ENCODE measurements at regions not wholly inside any gene's neighbourhood (a gene's known extent, or its start where the extent isn't known, plus 50 kb on each side); places are given as distances from the start of the nearest gene placed in this dataset.
A peak's percentile ranks its signal among the peaks of the same experiment; 100 is the strongest.
"Not testable (repeated sequence)": the region's sequence is repeated elsewhere in the genome, so short reads cannot be mapped to it uniquely, and the experiment has no call there.

DNA sequence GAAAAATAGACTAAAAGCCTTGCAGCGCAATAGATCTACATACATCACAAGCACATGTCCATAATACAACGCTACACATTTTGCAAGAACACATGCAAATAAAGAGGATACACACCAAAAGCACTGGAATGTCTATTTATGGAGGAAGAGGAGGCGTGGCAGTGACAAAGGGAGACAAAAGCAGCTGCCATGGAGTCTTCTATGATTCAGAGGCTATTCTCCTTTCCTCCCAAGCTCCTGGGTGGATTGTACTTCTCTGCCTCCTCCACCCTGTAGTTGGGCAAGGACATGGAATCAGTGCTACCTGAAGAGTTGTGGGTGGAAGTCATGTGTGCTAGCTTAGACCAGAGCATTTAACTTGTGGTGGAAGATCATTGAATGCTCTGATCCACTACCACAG lies 57.9 kb upstream of the ABHD2 start:
- no peak overlapping the region for H3K4me2 ChIP-seq
- WGBS (ENCODE audit: missing lambda C conversion rate): 56% methylated on average over 3 of the region's 3 CpGs
- FAIRE-seq (no peak), ATAC-seq (peak; percentile 40 to 44; a peak in 3 of 6 replicates), DNase-seq (ENCODE audit: low read depth in 1 of 2, low spot score in 1 of 2) (no peak)
- H3K4me1 ChIP-seq: no peaks in the 10 kb centered on the region
- no peak overlapping the region for H3K4me3 ChIP-seq
- TF ChIP-seq FOXS1 (CRISPR knock-in tag; IDR thresholded peaks at IDR 0.05): no peak
- TF ChIP-seq RCOR1 (IDR thresholded peaks at IDR 0.05; ENCODE audit: low read depth, low read length): no peak
- TF ChIP-seq EP300 (IDR thresholded peaks at IDR 0.05): no peak
- TF ChIP-seq, protein P1, sequence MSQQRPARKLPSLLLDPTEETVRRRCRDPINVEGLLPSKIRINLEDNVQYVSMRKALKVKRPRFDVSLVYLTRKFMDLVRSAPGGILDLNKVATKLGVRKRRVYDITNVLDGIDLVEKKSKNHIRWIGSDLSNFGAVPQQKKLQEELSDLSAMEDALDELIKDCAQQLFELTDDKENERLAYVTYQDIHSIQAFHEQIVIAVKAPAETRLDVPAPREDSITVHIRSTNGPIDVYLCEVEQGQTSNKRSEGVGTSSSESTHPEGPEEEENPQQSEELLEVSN (IDR thresholded peaks at IDR 0.05; ENCODE audit: borderline replicate concordance, low read depth): no peak
- no peak for TF ChIP-seq HOXB13 (CRISPR knock-in tag; IDR thresholded peaks at IDR 0.05; ENCODE audit: low read depth)
- no peak for TF ChIP-seq RAD21 (conservative IDR thresholded peaks at IDR 0.05 in 1 of 2, IDR thresholded peaks at IDR 0.05 in 1 of 2)
- no peak for TF ChIP-seq FOSB (CRISPR knock-in tag; IDR thresholded peaks at IDR 0.05)
- no peak for TF ChIP-seq ZC3H11A (IDR thresholded peaks at IDR 0.05)
- no peak for TF ChIP-seq NFE2L2 (conservative IDR thresholded peaks at IDR 0.05; ENCODE audit: low read length)
- TF ChIP-seq ESRRA (IDR thresholded peaks at IDR 0.05; ENCODE audit: borderline replicate concordance, low read length): no peak
- no peak for TF ChIP-seq PHF8 (IDR thresholded peaks at IDR 0.05; ENCODE audit: borderline replicate concordance, low read depth)
- no peak for TF ChIP-seq SREBF2 (IDR thresholded peaks at IDR 0.05)
- TF ChIP-seq, protein P2, sequence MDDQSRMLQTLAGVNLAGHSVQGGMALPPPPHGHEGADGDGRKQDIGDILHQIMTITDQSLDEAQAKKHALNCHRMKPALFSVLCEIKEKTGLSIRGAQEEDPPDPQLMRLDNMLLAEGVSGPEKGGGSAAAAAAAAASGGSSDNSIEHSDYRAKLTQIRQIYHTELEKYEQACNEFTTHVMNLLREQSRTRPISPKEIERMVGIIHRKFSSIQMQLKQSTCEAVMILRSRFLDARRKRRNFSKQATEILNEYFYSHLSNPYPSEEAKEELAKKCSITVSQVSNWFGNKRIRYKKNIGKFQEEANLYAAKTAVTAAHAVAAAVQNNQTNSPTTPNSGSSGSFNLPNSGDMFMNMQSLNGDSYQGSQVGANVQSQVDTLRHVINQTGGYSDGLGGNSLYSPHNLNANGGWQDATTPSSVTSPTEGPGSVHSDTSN (IDR thresholded peaks at IDR 0.05): no peak
- POLR2A ChIA-PET: no interaction called here
- H3K27ac ChIP-seq: no peak overlapping the region
- no peaks in the 10 kb centered on the region for H3K9me3 ChIP-seq
- CTCF ChIA-PET: interaction anchor here (0.7 to 17.7 kb wide), 12 partner anchors 9 to 145 kb away, joined by 3 to 224 read pairs (median 7); no protein-coding TSS in a partner anchor

DNA sequence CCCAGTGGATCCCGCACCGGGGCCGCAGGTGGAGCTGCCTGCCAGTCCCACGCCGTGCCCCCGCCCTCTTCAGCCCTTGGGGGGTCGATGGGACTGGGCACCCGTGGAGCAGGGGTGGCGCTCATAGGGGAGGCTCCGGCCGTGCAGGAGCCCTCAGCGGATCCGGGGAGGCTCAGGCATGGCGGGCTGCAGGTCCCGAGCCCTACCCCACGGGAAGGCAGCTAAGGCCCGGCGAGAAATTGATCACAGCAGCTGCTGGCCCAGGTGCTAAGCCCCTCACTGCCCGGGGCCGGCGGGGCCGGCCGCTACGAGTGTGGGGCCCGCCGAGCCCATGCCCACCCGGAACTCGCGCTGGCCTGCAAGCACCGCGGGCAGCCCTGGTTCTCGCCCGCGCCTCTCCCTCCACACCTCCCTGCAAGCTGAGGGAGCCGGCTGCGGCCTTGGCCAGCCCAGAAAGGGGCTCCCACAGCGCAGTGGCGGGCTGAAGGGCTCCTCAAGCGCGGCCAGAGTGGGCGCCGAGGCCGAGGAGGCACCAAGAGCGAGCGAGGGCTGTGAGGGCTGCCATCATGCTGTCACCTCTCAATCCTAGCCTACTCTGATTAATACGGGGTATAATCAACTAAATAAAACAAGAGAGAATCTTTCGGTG lies 56.5 kb upstream of the ABHD2 start:
- H3K4me2 ChIP-seq; H3K4me1 ChIP-seq; H3K4me3 ChIP-seq; H3K9me3 ChIP-seq; DNase-seq (ENCODE audit: low read depth in 1 of 2, low spot score in 1 of 2); FAIRE-seq; ATAC-seq; H3K27ac ChIP-seq; POLR2A ChIA-PET: not testable (repeated sequence)
- CTCF ChIA-PET: interaction anchor here (0.6 to 17.7 kb wide), 11 partner anchors 9 to 151 kb away, joined by 3 to 224 read pairs (median 10); no protein-coding TSS in a partner anchor
- WGBS (ENCODE audit: missing lambda C conversion rate): 76% methylated on average over 30 of the region's 47 CpGs

DNA sequence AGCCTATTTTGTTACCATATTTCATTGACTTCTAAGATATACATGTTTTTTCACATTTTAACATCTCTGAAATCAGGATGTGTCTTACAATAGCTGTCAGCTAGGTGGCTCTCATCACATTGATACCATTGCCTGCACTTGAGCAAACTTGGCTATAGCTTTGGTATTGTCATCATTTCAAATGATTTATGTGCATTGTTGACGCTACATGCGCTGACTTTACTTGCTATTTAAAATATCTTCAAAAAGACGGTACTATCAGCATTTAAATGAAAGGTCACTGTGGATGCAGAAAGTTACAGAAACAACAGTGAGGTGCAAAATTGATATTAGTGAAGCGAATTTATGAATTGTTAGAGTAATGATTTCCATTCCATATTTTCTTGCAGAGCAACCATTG lies 54.0 kb upstream of the ABHD2 start:
- no peak overlapping the region for H3K4me3 ChIP-seq
- ATAC-seq (peak; percentile 56 to 76; a peak in 5 of 6 replicates), FAIRE-seq (peak; percentile 49), DNase-seq (ENCODE audit: low read depth in 1 of 2, low spot score in 1 of 2) (peak; percentile 54 to 62)
- 0 out of 3 replicates have a peak overlapping the region, but pooled peaks have one; percentile 3 for H3K4me2 ChIP-seq
- ChIA-PET POLR2A (no interaction called here), CTCF (interaction anchor here (0.7 to 17.7 kb wide), 21 partner anchors 9 to 266 kb away, joined by 3 to 224 read pairs (median 4); partner anchors contain the start of gene ABHD2)
- TF ChIP-seq, protein P3, sequence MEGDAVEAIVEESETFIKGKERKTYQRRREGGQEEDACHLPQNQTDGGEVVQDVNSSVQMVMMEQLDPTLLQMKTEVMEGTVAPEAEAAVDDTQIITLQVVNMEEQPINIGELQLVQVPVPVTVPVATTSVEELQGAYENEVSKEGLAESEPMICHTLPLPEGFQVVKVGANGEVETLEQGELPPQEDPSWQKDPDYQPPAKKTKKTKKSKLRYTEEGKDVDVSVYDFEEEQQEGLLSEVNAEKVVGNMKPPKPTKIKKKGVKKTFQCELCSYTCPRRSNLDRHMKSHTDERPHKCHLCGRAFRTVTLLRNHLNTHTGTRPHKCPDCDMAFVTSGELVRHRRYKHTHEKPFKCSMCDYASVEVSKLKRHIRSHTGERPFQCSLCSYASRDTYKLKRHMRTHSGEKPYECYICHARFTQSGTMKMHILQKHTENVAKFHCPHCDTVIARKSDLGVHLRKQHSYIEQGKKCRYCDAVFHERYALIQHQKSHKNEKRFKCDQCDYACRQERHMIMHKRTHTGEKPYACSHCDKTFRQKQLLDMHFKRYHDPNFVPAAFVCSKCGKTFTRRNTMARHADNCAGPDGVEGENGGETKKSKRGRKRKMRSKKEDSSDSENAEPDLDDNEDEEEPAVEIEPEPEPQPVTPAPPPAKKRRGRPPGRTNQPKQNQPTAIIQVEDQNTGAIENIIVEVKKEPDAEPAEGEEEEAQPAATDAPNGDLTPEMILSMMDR (IDR thresholded peaks at IDR 0.05): peak; percentile 62
- TF ChIP-seq SMC3 (IDR thresholded peaks at IDR 0.05) (peak; percentile 64), HOXB5 (CRISPR knock-in tag; IDR thresholded peaks at IDR 0.05) (0 out of 2 replicates have a peak, but pooled peaks have one; percentile 75), TFCP2L1 (CRISPR knock-in tag; IDR thresholded peaks at IDR 0.05) (no peak), EHF (CRISPR knock-in tag; IDR thresholded peaks at IDR 0.05) (no peak), NR3C1 (IDR thresholded peaks at IDR 0.05) (no peak), RAD21 (conservative IDR thresholded peaks at IDR 0.05 in 1 of 2, IDR thresholded peaks at IDR 0.05 in 1 of 2) (peak; percentile 63 to 78), EP300 (IDR thresholded peaks at IDR 0.05) (no peak)
- TF ChIP-seq, protein P4, sequence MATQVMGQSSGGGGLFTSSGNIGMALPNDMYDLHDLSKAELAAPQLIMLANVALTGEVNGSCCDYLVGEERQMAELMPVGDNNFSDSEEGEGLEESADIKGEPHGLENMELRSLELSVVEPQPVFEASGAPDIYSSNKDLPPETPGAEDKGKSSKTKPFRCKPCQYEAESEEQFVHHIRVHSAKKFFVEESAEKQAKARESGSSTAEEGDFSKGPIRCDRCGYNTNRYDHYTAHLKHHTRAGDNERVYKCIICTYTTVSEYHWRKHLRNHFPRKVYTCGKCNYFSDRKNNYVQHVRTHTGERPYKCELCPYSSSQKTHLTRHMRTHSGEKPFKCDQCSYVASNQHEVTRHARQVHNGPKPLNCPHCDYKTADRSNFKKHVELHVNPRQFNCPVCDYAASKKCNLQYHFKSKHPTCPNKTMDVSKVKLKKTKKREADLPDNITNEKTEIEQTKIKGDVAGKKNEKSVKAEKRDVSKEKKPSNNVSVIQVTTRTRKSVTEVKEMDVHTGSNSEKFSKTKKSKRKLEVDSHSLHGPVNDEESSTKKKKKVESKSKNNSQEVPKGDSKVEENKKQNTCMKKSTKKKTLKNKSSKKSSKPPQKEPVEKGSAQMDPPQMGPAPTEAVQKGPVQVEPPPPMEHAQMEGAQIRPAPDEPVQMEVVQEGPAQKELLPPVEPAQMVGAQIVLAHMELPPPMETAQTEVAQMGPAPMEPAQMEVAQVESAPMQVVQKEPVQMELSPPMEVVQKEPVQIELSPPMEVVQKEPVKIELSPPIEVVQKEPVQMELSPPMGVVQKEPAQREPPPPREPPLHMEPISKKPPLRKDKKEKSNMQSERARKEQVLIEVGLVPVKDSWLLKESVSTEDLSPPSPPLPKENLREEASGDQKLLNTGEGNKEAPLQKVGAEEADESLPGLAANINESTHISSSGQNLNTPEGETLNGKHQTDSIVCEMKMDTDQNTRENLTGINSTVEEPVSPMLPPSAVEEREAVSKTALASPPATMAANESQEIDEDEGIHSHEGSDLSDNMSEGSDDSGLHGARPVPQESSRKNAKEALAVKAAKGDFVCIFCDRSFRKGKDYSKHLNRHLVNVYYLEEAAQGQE (IDR thresholded peaks at IDR 0.05): no peak
- H3K27ac ChIP-seq: no peak overlapping the region
- WGBS (ENCODE audit: missing lambda C conversion rate): 24% methylated on average over 4 of the region's 4 CpGs
- H3K4me1 ChIP-seq: no peaks in the 10 kb centered on the region
- H3K9me3 ChIP-seq: no peaks in the 10 kb centered on the region
